GM19468 (cell line): ENCODE measurements at regions not wholly inside any gene's neighbourhood (a gene's known extent, or its start where the extent isn't known, plus 50 kb on each side); places are given as distances from the start of the nearest gene placed in this dataset.
"Not testable (repeated sequence)": the region's sequence is repeated elsewhere in the genome, so short reads cannot be mapped to it uniquely, and the experiment has no call there.

ENCODE experiments used
- ATAC-seq: cut with Tn5 transposase; IDR thresholded peaks from one replicate; pipeline ENCODE4 v1.9.1; 2021; ENCODE audit warnings: mild to moderate bottlenecking, moderate library complexity, moderate number of reproducible peaks; ENCODE audit not compliant: unreplicated experiment; ENCODE audit errors: extremely low read depth

- ATAC-seq = no peak
These were observed 1216.5 kb upstream of the AUTS2 start for GRCh38 chr7:68381731-68382130.

- no peak for ATAC-seq
These were observed 1213.7 kb upstream of the AUTS2 start for GRCh38 chr7:68384581-68384980.

DNA sequence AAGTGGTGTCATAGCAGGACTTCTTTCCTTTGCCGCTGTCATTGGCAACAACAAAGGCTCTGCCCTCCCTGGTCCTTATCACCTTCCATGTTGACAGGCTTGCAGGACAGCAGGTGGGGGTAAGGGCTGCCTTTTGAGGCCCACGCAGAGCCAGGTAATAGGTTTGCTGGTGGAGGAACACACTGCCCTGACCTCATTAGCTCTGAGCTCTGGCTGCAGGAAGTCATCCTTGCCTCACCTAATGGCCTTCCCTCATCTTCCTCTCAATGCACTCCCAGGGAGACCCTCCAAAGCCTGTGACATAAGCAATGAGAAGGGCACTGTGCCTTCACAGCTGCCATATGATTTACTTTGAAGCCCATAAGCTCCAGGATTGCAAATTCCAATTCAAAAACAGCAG is 1205.2 kb upstream of the AUTS2 start:
- ATAC-seq = no peak

- ATAC-seq = no peak
These were observed 1204.1 kb upstream of the AUTS2 start for GRCh38 chr7:68394131-68394530.

- no peak for ATAC-seq
These were observed 1198.2 kb upstream of the AUTS2 start for GRCh38 chr7:68399991-68400590.

DNA sequence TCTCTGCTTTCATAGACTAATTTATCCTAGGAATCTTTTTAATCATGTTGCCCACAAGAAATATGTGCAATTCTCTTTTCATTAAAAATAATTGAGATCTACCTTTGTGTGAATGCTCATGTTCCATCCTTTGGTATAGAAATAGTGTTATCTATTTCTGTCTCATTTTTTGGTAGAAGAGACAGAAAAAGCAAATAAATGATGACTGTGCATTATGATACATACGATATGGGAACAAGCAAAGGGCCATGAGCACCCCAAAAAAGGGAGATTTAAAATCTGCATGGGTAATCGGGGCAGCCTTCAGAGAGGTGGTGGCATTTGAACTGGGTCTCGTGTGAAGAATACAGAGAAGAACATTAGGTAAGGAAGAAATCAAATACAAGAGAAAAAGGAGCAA is 1197.5 kb upstream of the AUTS2 start:
- no peak for ATAC-seq

GRCh38 chr7:68401313-68401712 is 1197.0 kb upstream of the AUTS2 start:
- no peak for ATAC-seq

DNA sequence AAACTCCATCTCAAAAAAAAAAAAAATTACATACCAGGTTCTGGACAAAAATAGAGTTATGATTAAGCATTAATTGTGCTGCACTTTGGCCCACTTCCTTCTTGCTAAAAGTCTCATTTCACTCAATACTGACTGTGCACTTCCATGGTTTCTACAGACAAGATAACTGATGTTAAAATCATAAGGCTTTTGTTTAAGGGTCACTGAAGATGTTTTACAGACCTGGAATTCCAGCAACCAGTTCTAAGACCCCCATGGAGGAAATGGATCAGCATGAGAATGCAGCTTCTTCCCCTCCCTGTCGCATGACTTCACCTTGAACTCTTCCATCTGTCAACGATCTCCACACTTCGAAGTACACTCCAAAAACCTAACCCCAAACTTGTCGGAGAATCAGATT is 1191.8 kb upstream of the AUTS2 start:
- no peak for ATAC-seq

GRCh38 chr7:68407460-68407859 is 1190.8 kb upstream of the AUTS2 start:
- no peak for ATAC-seq

DNA sequence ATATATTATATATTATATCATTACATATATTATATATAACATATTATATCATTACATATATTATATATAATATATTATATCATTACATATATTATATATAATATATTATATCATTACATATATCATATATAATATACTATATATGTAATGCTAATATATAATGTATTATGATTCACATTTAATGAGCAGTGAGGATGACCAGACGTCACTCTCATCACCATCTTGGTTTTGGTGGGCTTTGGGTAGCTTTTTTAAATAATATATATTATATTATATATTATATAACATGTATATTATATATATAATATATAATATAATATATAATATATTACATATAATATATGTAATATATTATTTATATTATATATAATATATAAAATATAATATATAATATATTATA is 1189.4 kb upstream of the AUTS2 start:
- ATAC-seq = no peak

DNA sequence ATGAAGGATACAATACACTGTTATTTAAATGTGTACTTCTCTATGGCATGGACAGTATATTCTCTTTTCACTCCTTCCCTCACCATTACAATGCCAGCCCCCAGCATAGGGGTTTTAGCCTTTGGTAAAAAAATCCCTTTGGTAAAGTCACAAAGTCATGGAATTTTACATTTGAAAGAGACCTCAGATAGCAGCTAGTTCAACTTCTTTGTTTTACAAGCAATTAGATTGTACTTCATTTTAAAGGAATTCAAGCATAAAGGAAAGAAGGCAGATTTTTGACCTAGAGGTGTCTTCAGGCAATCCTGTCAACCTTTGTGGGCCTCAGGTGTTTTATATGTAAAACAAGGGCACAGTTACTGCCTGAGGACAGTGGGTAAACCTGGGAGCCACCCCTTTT is 1188.4 kb upstream of the AUTS2 start:
- no peak for ATAC-seq

- ATAC-seq = not testable (repeated sequence)
These were observed 1187.6 kb upstream of the AUTS2 start for GRCh38 chr7:68410693-68411092.

DNA sequence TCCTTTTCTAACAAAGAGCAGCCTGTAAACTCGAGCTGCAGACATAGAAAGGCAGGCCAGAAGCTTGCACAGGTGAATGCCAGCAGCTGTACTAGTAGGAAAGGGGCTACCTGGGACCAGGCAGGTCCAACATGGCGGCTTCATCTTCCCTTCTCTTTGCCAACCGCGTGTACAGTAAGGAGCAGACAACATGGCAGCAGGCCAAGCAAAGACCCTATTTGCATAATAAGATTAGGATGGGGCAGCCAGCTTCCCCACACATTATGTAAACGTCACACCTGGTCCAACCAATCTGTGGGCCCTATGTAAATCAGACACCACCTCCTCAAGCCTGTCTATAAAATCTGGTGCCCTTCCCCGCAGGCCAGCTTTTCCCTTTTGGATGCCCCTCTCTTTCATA is 1186.5 kb upstream of the AUTS2 start:
- ATAC-seq = no peak

- ATAC-seq = no peak
These were observed 1183.4 kb upstream of the AUTS2 start for GRCh38 chr7:68414631-68415425.

DNA sequence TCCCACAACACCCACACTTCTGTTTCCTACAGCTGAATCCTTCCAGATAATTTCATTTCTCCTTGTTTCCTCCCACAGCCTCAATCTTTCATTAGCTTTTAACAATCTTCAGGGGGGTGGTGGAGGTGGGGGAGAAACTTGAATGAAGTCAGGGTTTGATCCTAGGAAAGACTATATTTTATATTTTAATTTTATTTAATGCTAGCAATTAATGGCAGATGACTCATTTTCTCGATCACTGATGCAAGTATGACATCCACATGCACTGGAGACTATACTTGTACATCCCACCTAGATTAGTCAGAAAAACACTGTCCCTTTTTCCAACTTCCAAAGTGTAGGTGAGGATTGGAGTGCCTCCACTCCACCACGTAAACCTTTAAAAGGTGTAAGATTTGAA is 1181.3 kb upstream of the AUTS2 start:
- no peak for ATAC-seq

DNA sequence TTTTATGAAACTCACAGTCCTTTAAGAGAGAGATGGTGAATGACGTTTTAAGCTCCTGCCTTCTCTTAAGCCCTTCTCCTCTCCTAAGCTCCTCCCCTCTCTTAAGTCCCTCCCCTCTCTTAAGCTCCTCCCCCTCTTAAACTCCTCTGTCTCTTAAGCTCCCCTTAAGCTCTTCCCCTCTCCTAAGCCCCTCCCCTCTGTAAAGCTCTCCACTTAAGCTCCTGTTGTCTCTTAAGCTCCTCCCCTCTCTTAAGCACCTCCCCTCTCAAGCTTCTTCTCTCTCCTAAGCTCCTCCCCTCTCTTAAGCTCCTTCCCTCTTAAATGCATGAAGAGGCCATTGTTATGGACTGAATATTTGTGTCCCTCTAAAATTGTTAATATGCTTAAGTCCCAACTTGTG is 1180.6 kb upstream of the AUTS2 start:
- ATAC-seq = no peak

GRCh38 chr7:68420342-68421192 is 1177.7 kb upstream of the AUTS2 start:
- ATAC-seq = no peak

GRCh38 chr7:68421712-68422111 is 1176.6 kb upstream of the AUTS2 start:
- no peak for ATAC-seq

- no peak for ATAC-seq
These were observed 1176.0 kb upstream of the AUTS2 start for GRCh38 chr7:68422281-68422680.

GRCh38 chr7:68423356-68423755 is 1174.9 kb upstream of the AUTS2 start:
- ATAC-seq = no peak

DNA sequence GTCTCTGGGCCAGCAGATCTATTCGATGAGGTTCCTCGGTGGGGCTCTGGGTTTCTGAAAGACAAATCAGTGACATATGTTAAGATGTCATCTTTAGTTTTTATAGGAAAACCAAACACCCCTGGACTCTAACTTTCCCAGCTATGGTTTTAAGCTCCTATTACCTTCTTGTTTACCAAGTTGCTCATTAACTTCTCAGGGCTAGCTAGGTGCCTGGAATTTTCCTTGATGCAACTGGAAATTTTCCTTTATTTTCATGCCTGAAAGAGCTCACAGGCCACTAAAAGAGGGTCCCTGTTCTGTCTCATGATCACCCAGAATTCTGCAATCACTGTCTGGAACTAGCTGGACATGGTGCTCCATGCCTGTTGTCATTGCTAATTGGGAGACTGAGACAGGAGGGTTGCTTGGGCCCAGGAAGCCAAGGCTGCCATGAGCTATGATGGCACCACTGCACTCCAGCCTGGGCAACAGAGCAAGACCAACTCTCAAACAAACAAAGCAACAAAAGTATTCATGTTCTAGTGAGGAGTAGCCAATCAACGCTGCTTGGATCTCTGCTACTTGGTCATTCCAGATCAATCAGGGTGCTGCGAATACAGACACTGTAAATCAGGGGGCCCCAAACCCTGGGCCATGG is 1173.5 kb upstream of the AUTS2 start:
- ATAC-seq = no peak
